Endodermal cell (in vitro differentiated cells): ENCODE measurements at regions not wholly inside any gene's neighbourhood (a gene's known extent, or its start where the extent isn't known, plus 50 kb on each side); places are given as distances from the start of the nearest gene placed in this dataset.

Experiments used
- DNase-seq: peaks from one replicate; pipeline ENCODE4 v3.0.0-alpha.2; 2017
- H3K27ac ChIP-seq: 2 replicates; pipeline ENCODE4 v1.5.1; 2013; ENCODE audit warnings: mild to moderate bottlenecking, low read depth, low read length, moderate library complexity
- H3K27me3 ChIP-seq: 2 replicates; pipeline ENCODE4 v1.6.1; 2013; ENCODE audit warnings: mild to moderate bottlenecking, low read length, moderate library complexity; ENCODE audit not compliant: insufficient read depth, control insufficient read depth, poor library complexity, severe bottlenecking
- H3K36me3 ChIP-seq: 2 replicates; pipeline ENCODE4 v1.7.0; 2013; ENCODE audit warnings: mild to moderate bottlenecking, low read length, moderate library complexity; ENCODE audit not compliant: control insufficient read depth, insufficient read depth
- H3K4me1 ChIP-seq: one replicate; pipeline ENCODE4 v1.7.0; 2013; ENCODE audit warnings: low read length; ENCODE audit not compliant: control insufficient read depth, insufficient read depth
- H3K4me3 ChIP-seq: 2 replicates; pipeline ENCODE4 v1.5.1; 2013; ENCODE audit warnings: mild to moderate bottlenecking, low read length, moderate library complexity
- H3K9ac ChIP-seq: 2 replicates; pipeline ENCODE4 v1.6.1; 2013; ENCODE audit warnings: mild to moderate bottlenecking, low read length, moderate library complexity; ENCODE audit not compliant: poor library complexity, severe bottlenecking; ENCODE audit errors: extremely low read depth
- H3K9me3 ChIP-seq: 2 replicates; pipeline ENCODE4 v1.6.1; 2013; ENCODE audit warnings: mild to moderate bottlenecking, low read length, moderate library complexity; ENCODE audit not compliant: control insufficient read depth
- H3K27ac Mint-ChIP-seq: 2 replicates; pipeline ENCODE4 v1.8.0; 2020; ENCODE audit warnings: mixed read lengths
- H3K27me3 Mint-ChIP-seq: 2 replicates; pipeline ENCODE4 v1.8.0; 2021; ENCODE audit warnings: mild to moderate bottlenecking, mixed read lengths; ENCODE audit not compliant: insufficient read depth
- H3K36me3 Mint-ChIP-seq: 2 replicates; pipeline ENCODE4 v1.8.0; 2020; ENCODE audit warnings: low read depth, mixed read lengths
- H3K4me1 Mint-ChIP-seq: 2 replicates; pipeline ENCODE4 v1.8.0; 2020; ENCODE audit warnings: mixed read lengths
- H3K4me3 Mint-ChIP-seq: 2 replicates; pipeline ENCODE4 v1.8.0; 2020; ENCODE audit warnings: mild to moderate bottlenecking, moderate library complexity, mixed read lengths
- H3K9me3 Mint-ChIP-seq: 2 replicates; pipeline ENCODE4 v1.8.0; 2020; ENCODE audit warnings: mild to moderate bottlenecking, mixed read lengths
- WGBS, 2 experiments: methylation state at CpG; one replicate each; pipeline versions ENCODE4 v1.1.5 to v1.1.7; 2013; ENCODE audit warnings: missing lambda C conversion rate in 2 of 2, mixed read lengths in 1 of 2; ENCODE audit not compliant: insufficient coverage in 1 of 2, insufficient read length in 1 of 2; 5-methylcytosine and 5-hydroxymethylcytosine counted together
- TF ChIP-seq, protein P1 (sequence below): fragments of 200-600 bp; sonication (generic); conservative IDR thresholded peaks from 2 replicates; pipeline ENCODE4 v1.5.0; 2021; ENCODE audit warnings: antibody characterized with exemption, mild to moderate bottlenecking

DNA sequence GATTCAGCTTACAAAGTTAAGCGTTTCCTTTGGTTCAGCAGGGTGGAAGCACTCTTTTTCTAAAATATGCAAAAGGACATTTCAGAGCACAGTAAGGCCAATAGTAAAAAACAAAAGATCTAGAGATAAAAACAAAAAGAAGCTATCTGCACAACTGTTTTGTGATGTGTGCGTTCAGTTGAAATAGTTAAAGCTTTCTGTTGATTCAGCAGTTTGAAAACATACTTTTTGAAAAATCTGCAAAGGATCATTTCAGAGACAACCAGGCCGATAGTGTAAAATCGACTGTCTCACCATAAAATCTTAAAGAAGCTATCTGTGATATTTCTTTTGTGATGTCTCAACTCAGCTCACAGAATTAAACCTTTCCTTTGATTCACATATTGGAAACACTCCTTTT lies 300.0 kb upstream of the ALG10B start:
- Histone ChIP-seq H3K4me3 (peak overlapping the region; percentile 20), H3K36me3 (no peaks in the 10 kb centered on the region), H3K27ac (no peak overlapping the region), H3K27me3 (no peaks in the 10 kb centered on the region), H3K4me1 (no peaks in the 10 kb centered on the region), H3K9ac (no peak overlapping the region), H3K9me3 (peaks cover 100% of the 10 kb centered on the region)
- no peaks in the 10 kb centered on the region for H3K27me3 Mint-ChIP-seq
- H3K4me1 Mint-ChIP-seq = no peaks in the 10 kb centered on the region
- no peak overlapping the region for H3K27ac Mint-ChIP-seq
- DNase-seq = no peak
- TF ChIP-seq, protein P1, sequence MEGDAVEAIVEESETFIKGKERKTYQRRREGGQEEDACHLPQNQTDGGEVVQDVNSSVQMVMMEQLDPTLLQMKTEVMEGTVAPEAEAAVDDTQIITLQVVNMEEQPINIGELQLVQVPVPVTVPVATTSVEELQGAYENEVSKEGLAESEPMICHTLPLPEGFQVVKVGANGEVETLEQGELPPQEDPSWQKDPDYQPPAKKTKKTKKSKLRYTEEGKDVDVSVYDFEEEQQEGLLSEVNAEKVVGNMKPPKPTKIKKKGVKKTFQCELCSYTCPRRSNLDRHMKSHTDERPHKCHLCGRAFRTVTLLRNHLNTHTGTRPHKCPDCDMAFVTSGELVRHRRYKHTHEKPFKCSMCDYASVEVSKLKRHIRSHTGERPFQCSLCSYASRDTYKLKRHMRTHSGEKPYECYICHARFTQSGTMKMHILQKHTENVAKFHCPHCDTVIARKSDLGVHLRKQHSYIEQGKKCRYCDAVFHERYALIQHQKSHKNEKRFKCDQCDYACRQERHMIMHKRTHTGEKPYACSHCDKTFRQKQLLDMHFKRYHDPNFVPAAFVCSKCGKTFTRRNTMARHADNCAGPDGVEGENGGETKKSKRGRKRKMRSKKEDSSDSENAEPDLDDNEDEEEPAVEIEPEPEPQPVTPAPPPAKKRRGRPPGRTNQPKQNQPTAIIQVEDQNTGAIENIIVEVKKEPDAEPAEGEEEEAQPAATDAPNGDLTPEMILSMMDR = no peak
- H3K9me3 Mint-ChIP-seq = peaks cover 86% of the 10 kb centered on the region
- no peak overlapping the region for H3K4me3 Mint-ChIP-seq
- H3K36me3 Mint-ChIP-seq = no peaks in the 10 kb centered on the region
- WGBS, 2 experiments = 75 to 79% methylated on average over 4 of the region's 4 CpGs

DNA sequence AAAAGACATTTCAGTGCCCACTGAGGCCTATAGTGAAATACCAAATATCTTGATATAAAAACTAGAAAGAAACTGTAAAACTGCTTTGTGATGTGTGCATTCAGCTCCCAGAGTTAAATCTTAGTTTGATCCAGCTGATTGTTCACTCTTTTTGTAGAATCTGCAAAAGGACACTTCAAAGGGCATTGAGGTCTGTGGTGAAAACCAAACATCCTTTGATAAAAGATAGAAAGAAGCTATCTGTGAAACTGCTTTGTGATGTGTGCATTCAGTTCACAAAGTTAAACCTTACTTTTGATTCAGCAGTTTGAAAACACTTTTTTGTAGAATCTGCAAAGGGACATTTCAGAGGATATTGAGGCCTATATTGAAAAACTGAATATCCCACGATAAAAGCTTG lies 290.7 kb upstream of the ALG10B start:
- H3K27ac Mint-ChIP-seq = no peak overlapping the region
- H3K4me1 Mint-ChIP-seq = no peaks in the 10 kb centered on the region
- no peak overlapping the region for H3K9ac ChIP-seq
- no peaks in the 10 kb centered on the region for H3K36me3 ChIP-seq
- no peaks in the 10 kb centered on the region for H3K27me3 Mint-ChIP-seq
- H3K27ac ChIP-seq = no peak overlapping the region
- H3K27me3 ChIP-seq = no peaks in the 10 kb centered on the region
- H3K4me1 ChIP-seq = no peaks in the 10 kb centered on the region
- 32% methylated on average over 1 of the region's 1 CpG; no CpG with 5 or more reads in 1 of the 2 experiments for WGBS, 2 experiments
- DNase-seq = no peak
- TF ChIP-seq, protein P1 = no peak
- H3K4me3 ChIP-seq = peak overlapping the region; percentile 23
- H3K36me3 Mint-ChIP-seq = peaks cover 2% of the 10 kb centered on the region
- H3K9me3 ChIP-seq = peaks cover 94% of the 10 kb centered on the region
- H3K4me3 Mint-ChIP-seq = no peak overlapping the region
- peaks cover 95% of the 10 kb centered on the region for H3K9me3 Mint-ChIP-seq

DNA sequence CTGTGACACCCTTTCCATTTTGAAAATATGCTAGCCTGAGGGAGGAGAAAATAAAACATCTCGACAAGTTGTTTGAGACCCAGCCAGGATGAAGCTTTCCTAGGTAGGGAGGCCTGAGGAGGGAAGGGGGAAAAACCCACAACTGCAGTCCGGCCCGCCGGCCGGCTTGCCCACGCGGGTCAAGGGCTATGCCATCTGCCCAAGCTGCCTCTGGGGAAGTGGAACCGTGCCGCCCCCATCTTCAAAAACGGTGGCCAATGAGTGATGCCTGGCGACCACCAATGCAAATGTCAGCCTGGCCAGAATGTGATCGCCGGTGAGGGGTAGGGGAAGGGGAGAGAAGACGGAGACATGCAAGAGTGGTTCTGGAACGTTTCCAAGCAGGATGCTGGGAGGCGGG lies 263.5 kb upstream of the ALG10B start:
- Mint-ChIP-seq H3K4me3 (no peak overlapping the region), H3K27me3 (no peaks in the 10 kb centered on the region), H3K36me3 (peaks cover 7% of the 10 kb centered on the region), H3K4me1 (no peaks in the 10 kb centered on the region), H3K27ac (no peak overlapping the region), H3K9me3 (peaks cover 99% of the 10 kb centered on the region)
- TF ChIP-seq, protein P1 = no peak
- H3K9me3 ChIP-seq = peaks cover 77% of the 10 kb centered on the region
- 88 to 95% methylated on average over 7 to 14 of the region's 16 CpGs for WGBS, 2 experiments
- DNase-seq = no peak
- no peak overlapping the region for H3K9ac ChIP-seq
- no peak overlapping the region for H3K27ac ChIP-seq
- no peak overlapping the region for H3K4me3 ChIP-seq
- no peaks in the 10 kb centered on the region for H3K27me3 ChIP-seq
- H3K36me3 ChIP-seq = no peaks in the 10 kb centered on the region
- H3K4me1 ChIP-seq = no peaks in the 10 kb centered on the region
